Right lobe of liver (tissue), 4 donors: ENCODE measurements at regions not wholly inside any gene's neighbourhood (a gene's known extent, or its start where the extent isn't known, plus 50 kb on each side); places are given as distances from the start of the nearest gene placed in this dataset.
"Not testable (repeated sequence)": the region's sequence is repeated elsewhere in the genome, so short reads cannot be mapped to it uniquely, and the experiment has no call there.

Experiments used
- CTCF ChIP-seq, 4 donors: fragments of 200-600 bp in 3 of 4; fragments of 450-650 bp in 1 of 4; IDR thresholded peaks; one replicate each; pipeline versions ENCODE4 v1.5.1 to v1.8.0; 2016 to 2022; ENCODE audit warnings: antibody characterized with exemption in 4 of 4, mild to moderate bottlenecking in 2 of 4
- POLR2A ChIP-seq: fragments of 450-650 bp; IDR thresholded peaks from one replicate; pipeline ENCODE4 v1.6.1; 2017; ENCODE audit warnings: antibody characterized with exemption, mild to moderate bottlenecking
- donor health status: DM: no; HTN: no; CAD: no.
- donor health status: DM: no; HTN: no; CAD: no.
- donor health status: DM: no; HTN: yes; CAD: no.

GRCh38 chr1:99078529-99078928, 73.9 kb upstream of the PLPPR5 start:
- not testable (repeated sequence) for TF ChIP-seq CTCF (IDR thresholded peaks at IDR 0.05); POLR2A
